ENCODE measurements at regions not wholly inside any gene's neighbourhood (a gene's known extent, or its start where the extent isn't known, plus 50 kb on each side); places are given as distances from the start of the nearest gene placed in this dataset.

GRCh38 chr12:84397846-84398245, 514.8 kb downstream of the SLC6A15 start:
- no peak for TF ChIP-seq EZH2 (IDR thresholded peaks at IDR 0.05; ENCODE audit: insufficient read depth, low read length)
- TF ChIP-seq, protein P1, sequence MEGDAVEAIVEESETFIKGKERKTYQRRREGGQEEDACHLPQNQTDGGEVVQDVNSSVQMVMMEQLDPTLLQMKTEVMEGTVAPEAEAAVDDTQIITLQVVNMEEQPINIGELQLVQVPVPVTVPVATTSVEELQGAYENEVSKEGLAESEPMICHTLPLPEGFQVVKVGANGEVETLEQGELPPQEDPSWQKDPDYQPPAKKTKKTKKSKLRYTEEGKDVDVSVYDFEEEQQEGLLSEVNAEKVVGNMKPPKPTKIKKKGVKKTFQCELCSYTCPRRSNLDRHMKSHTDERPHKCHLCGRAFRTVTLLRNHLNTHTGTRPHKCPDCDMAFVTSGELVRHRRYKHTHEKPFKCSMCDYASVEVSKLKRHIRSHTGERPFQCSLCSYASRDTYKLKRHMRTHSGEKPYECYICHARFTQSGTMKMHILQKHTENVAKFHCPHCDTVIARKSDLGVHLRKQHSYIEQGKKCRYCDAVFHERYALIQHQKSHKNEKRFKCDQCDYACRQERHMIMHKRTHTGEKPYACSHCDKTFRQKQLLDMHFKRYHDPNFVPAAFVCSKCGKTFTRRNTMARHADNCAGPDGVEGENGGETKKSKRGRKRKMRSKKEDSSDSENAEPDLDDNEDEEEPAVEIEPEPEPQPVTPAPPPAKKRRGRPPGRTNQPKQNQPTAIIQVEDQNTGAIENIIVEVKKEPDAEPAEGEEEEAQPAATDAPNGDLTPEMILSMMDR (IDR thresholded peaks at IDR 0.05; ENCODE audit: insufficient read depth, low read depth, low read length): no peak

Measured in astrocyte (in vitro differentiated cells and primary cell).